WTC11 (cell line): ENCODE measurements at regions not wholly inside any gene's neighbourhood (a gene's known extent, or its start where the extent isn't known, plus 50 kb on each side); places are given as distances from the start of the nearest gene placed in this dataset.

ENCODE experiments used
- CREB1 ChIP-seq: sonication (generic); formaldehyde crosslinking; IDR thresholded peaks from 2 replicates; pipeline ENCODE4 v1.8.0; 2023; ENCODE audit warnings: mild to moderate bottlenecking, missing genetic modification reagents
- CTCF ChIP-seq: fragments of 200-600 bp; IDR thresholded peaks from 2 replicates; pipeline ENCODE4 v1.8.0; 2022; ENCODE audit warnings: antibody characterized with exemption
- E2F4 ChIP-seq: sonication (generic); formaldehyde crosslinking; IDR thresholded peaks from 2 replicates; pipeline ENCODE4 v1.8.1; 2022; ENCODE audit warnings: low read depth, mild to moderate bottlenecking, moderate library complexity, missing genetic modification reagents, borderline replicate concordance
- MAX ChIP-seq: sonication (generic); formaldehyde crosslinking; IDR thresholded peaks from 2 replicates; pipeline ENCODE4 v1.8.0; 2022; ENCODE audit warnings: mild to moderate bottlenecking, missing genetic modification reagents
- SP1 ChIP-seq: sonication (generic); formaldehyde crosslinking; conservative IDR thresholded peaks from 2 replicates; pipeline ENCODE4 v1.8.1; 2022; ENCODE audit warnings: missing genetic modification reagents
- TEAD4 ChIP-seq: sonication (generic); formaldehyde crosslinking; IDR thresholded peaks from 2 replicates; pipeline ENCODE4 v1.8.0; 2022; ENCODE audit warnings: mild to moderate bottlenecking, missing genetic modification reagents
- TF ChIP-seq, protein P1 (sequence below): sonication (generic); formaldehyde crosslinking; IDR thresholded peaks from 2 replicates; pipeline ENCODE4 v1.8.0; 2022; ENCODE audit warnings: mild to moderate bottlenecking, missing genetic modification reagents

GRCh38 chr13:44648392-44649103 lies 72.4 kb upstream of the TSC22D1 start:
- TF ChIP-seq SP1 (CRISPR knock-in tag) = no peak
- TF ChIP-seq, protein P1, sequence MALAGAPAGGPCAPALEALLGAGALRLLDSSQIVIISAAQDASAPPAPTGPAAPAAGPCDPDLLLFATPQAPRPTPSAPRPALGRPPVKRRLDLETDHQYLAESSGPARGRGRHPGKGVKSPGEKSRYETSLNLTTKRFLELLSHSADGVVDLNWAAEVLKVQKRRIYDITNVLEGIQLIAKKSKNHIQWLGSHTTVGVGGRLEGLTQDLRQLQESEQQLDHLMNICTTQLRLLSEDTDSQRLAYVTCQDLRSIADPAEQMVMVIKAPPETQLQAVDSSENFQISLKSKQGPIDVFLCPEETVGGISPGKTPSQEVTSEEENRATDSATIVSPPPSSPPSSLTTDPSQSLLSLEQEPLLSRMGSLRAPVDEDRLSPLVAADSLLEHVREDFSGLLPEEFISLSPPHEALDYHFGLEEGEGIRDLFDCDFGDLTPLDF (CRISPR knock-in tag) = no peak
- TF ChIP-seq CTCF = no peak
- no peak for TF ChIP-seq TEAD4
- TF ChIP-seq MAX (CRISPR knock-in tag) = no peak
- no peak for TF ChIP-seq E2F4
- TF ChIP-seq CREB1 (CRISPR knock-in tag) = no peak
